Activated CD4-positive, alpha-beta T cell treated with anti-CD3 and anti-CD28 coated beads, Interleukin-2, amount 50 U/mL, for 48 hours (primary cell): ENCODE measurements at regions not wholly inside any gene's neighbourhood (a gene's known extent, or its start where the extent isn't known, plus 50 kb on each side); places are given as distances from the start of the nearest gene placed in this dataset.
"Not testable (repeated sequence)": the region's sequence is repeated elsewhere in the genome, so short reads cannot be mapped to it uniquely, and the experiment has no call there.

Experiments
- DNase-seq, 2 experiments: peaks; one replicate each; pipeline ENCODE4 v3.0.0-alpha.2; 2020

- no peak for DNase-seq
These were observed 326.5 kb downstream of the SATB2 start for GRCh38 chr2:199131136-199131655.

- DNase-seq = no peak
These were observed 327.2 kb downstream of the SATB2 start for GRCh38 chr2:199130501-199130900.

GRCh38 chr2:199128476-199129229 is 329.1 kb downstream of the SATB2 start:
- DNase-seq = no peak

GRCh38 chr2:199119796-199120195 is 337.9 kb downstream of the SATB2 start:
- DNase-seq = no peak

- no peak for DNase-seq
These were observed 339.0 kb downstream of the SATB2 start for GRCh38 chr2:199118673-199119112.

- DNase-seq = no peak
These were observed 342.6 kb downstream of the SATB2 start for GRCh38 chr2:199115169-199115568.

GRCh38 chr2:199113111-199113510 is 344.6 kb downstream of the SATB2 start:
- no peak for DNase-seq

- no peak for DNase-seq
These were observed 346.3 kb downstream of the SATB2 start for GRCh38 chr2:199111458-199111857.

- no peak for DNase-seq
These were observed 349.7 kb downstream of the SATB2 start for GRCh38 chr2:199108056-199108455.

GRCh38 chr2:199105826-199106225 is 351.9 kb downstream of the SATB2 start:
- no peak for DNase-seq

GRCh38 chr2:199101487-199101886 is 356.3 kb downstream of the SATB2 start:
- DNase-seq = no peak

- no peak for DNase-seq
These were observed 357.2 kb downstream of the SATB2 start for GRCh38 chr2:199100326-199101110.

- DNase-seq = no peak
These were observed 365.3 kb downstream of the SATB2 start for GRCh38 chr2:199092419-199092818.

- DNase-seq = no peak
These were observed 372.5 kb downstream of the SATB2 start for GRCh38 chr2:199085261-199085660.

GRCh38 chr2:199070322-199070949 is 387.3 kb downstream of the SATB2 start:
- DNase-seq = no peak

GRCh38 chr2:199064201-199064600 is 393.5 kb downstream of the SATB2 start:
- DNase-seq = no peak

GRCh38 chr2:199057936-199058335 is 399.8 kb downstream of the SATB2 start:
- no peak for DNase-seq

GRCh38 chr2:199055336-199055735 is 402.4 kb downstream of the SATB2 start:
- no peak for DNase-seq

GRCh38 chr2:199042660-199043379 is 414.9 kb downstream of the SATB2 start:
- DNase-seq = no peak

GRCh38 chr2:199040522-199040921 is 417.2 kb downstream of the SATB2 start:
- no peak for DNase-seq

GRCh38 chr2:199033761-199034160 is 424.0 kb downstream of the SATB2 start:
- not testable (repeated sequence) for DNase-seq

- no peak for DNase-seq
These were observed 432.6 kb downstream of the SATB2 start for GRCh38 chr2:199025146-199025545.

- no peak for DNase-seq
These were observed 433.5 kb downstream of the SATB2 start for GRCh38 chr2:199024224-199024623.
